ENCODE measurements at regions not wholly inside any gene's neighbourhood (a gene's known extent, or its start where the extent isn't known, plus 50 kb on each side); places are given as distances from the start of the nearest gene placed in this dataset.

- no peak overlapping the region for H3K27ac ChIP-seq (ENCODE audit: low read depth, low read length)
- no peaks in the 10 kb centered on the region for H3K27me3 ChIP-seq (ENCODE audit: insufficient read depth, low read length, poor library complexity, severe bottlenecking)
- CTCF ChIA-PET: no interaction called here
- Mint-ChIP-seq H3K4me3 (no peak overlapping the region), H3K4me1 (no peaks in the 10 kb centered on the region), H3K9me3 (peaks cover 2 to 42% (median 15%) of the 10 kb centered on the region in 5 donors), H3K27me3 (no peaks in the 10 kb centered on the region), H3K36me3 (peaks cover 0 to 1% (median 0%) of the 10 kb centered on the region in 3 donors), H3K27ac (no peak overlapping the region)
- POLR2A ChIA-PET: no interaction called here
- no peak for DNase-seq
- H3K4me1 ChIP-seq (ENCODE audit: insufficient read depth, low read length): no peaks in the 10 kb centered on the region
- no peak overlapping the region for H3K4me3 ChIP-seq (ENCODE audit: low read length)
- H3K9me3 ChIP-seq (ENCODE audit: low read length): no peaks in the 10 kb centered on the region
- H3K36me3 ChIP-seq (ENCODE audit: insufficient read depth, low read length): no peaks in the 10 kb centered on the region
Measured at GRCh38 chr18:29969876-29970275, 1072.7 kb downstream of the DSC3 start.

- Mint-ChIP-seq H3K27ac (no peak overlapping the region), H3K27me3 (no peaks in the 10 kb centered on the region), H3K4me1 (no peaks in the 10 kb centered on the region), H3K9me3 (peaks cover 0 to 17% (median 10%) of the 10 kb centered on the region in 5 donors), H3K36me3 (no peaks in the 10 kb centered on the region), H3K4me3 (no peak overlapping the region)
- Histone ChIP-seq H3K4me1 (ENCODE audit: insufficient read depth, low read length) (no peaks in the 10 kb centered on the region), H3K36me3 (ENCODE audit: insufficient read depth, low read length) (no peaks in the 10 kb centered on the region), H3K27ac (ENCODE audit: low read depth, low read length) (no peak overlapping the region), H3K4me3 (ENCODE audit: low read length) (no peak overlapping the region), H3K27me3 (ENCODE audit: insufficient read depth, low read length, poor library complexity, severe bottlenecking) (no peaks in the 10 kb centered on the region), H3K9me3 (ENCODE audit: low read length) (no peaks in the 10 kb centered on the region)
- ChIA-PET CTCF (no interaction called here), POLR2A (no interaction called here)
- DNase-seq: no peak
Measured at GRCh38 chr18:29962579-29962978, 1080.0 kb downstream of the DSC3 start.

- Mint-ChIP-seq H3K9me3 (peaks cover 0 to 22% (median 9%) of the 10 kb centered on the region in 5 donors), H3K36me3 (no peaks in the 10 kb centered on the region), H3K4me3 (no peak overlapping the region), H3K4me1 (no peaks in the 10 kb centered on the region), H3K27me3 (no peaks in the 10 kb centered on the region), H3K27ac (no peak overlapping the region)
- Histone ChIP-seq H3K27me3 (ENCODE audit: insufficient read depth, low read length, poor library complexity, severe bottlenecking) (no peaks in the 10 kb centered on the region), H3K36me3 (ENCODE audit: insufficient read depth, low read length) (no peaks in the 10 kb centered on the region), H3K4me3 (ENCODE audit: low read length) (no peak overlapping the region), H3K27ac (ENCODE audit: low read depth, low read length) (no peak overlapping the region), H3K9me3 (ENCODE audit: low read length) (no peaks in the 10 kb centered on the region), H3K4me1 (ENCODE audit: insufficient read depth, low read length) (no peaks in the 10 kb centered on the region)
- ChIA-PET POLR2A (no interaction called here), CTCF (no interaction called here)
- no peak for DNase-seq
Measured at GRCh38 chr18:29960539-29960938, 1082.0 kb downstream of the DSC3 start.

GRCh38 chr18:29930231-29930630 is 1112.3 kb downstream of the DSC3 start:
- Mint-ChIP-seq H3K4me1 (no peaks in the 10 kb centered on the region), H3K27me3 (no peaks in the 10 kb centered on the region), H3K9me3 (peaks cover 6 to 30% (median 12%) of the 10 kb centered on the region in 5 donors), H3K27ac (no peak overlapping the region), H3K36me3 (no peaks in the 10 kb centered on the region), H3K4me3 (no peak overlapping the region)
- Histone ChIP-seq H3K4me3 (ENCODE audit: low read length) (no peak overlapping the region), H3K36me3 (ENCODE audit: insufficient read depth, low read length) (no peaks in the 10 kb centered on the region), H3K4me1 (ENCODE audit: insufficient read depth, low read length) (no peaks in the 10 kb centered on the region), H3K27me3 (ENCODE audit: insufficient read depth, low read length, poor library complexity, severe bottlenecking) (no peaks in the 10 kb centered on the region), H3K9me3 (ENCODE audit: low read length) (no peaks in the 10 kb centered on the region), H3K27ac (ENCODE audit: low read depth, low read length) (no peak overlapping the region)
- DNase-seq: no peak
- ChIA-PET POLR2A (no interaction called here), CTCF (no interaction called here)

- no peaks in the 10 kb centered on the region for H3K27me3 Mint-ChIP-seq
- H3K36me3 Mint-ChIP-seq: no peaks in the 10 kb centered on the region
- Histone ChIP-seq H3K27me3 (ENCODE audit: insufficient read depth, low read length, poor library complexity, severe bottlenecking) (no peaks in the 10 kb centered on the region), H3K9me3 (ENCODE audit: low read length) (no peaks in the 10 kb centered on the region), H3K36me3 (ENCODE audit: insufficient read depth, low read length) (no peaks in the 10 kb centered on the region), H3K4me1 (ENCODE audit: insufficient read depth, low read length) (no peaks in the 10 kb centered on the region), H3K27ac (ENCODE audit: low read depth, low read length) (no peak overlapping the region), H3K4me3 (ENCODE audit: low read length) (no peak overlapping the region)
- H3K4me1 Mint-ChIP-seq: no peaks in the 10 kb centered on the region
- ChIA-PET POLR2A (no interaction called here), CTCF (no interaction called here)
- no peak overlapping the region for H3K4me3 Mint-ChIP-seq
- no peak overlapping the region for H3K27ac Mint-ChIP-seq
- no peak for DNase-seq
- peaks cover 6 to 39% (median 12%) of the 10 kb centered on the region in 5 donors for H3K9me3 Mint-ChIP-seq
Measured at GRCh38 chr18:29928081-29928480, 1114.5 kb downstream of the DSC3 start.

DNA sequence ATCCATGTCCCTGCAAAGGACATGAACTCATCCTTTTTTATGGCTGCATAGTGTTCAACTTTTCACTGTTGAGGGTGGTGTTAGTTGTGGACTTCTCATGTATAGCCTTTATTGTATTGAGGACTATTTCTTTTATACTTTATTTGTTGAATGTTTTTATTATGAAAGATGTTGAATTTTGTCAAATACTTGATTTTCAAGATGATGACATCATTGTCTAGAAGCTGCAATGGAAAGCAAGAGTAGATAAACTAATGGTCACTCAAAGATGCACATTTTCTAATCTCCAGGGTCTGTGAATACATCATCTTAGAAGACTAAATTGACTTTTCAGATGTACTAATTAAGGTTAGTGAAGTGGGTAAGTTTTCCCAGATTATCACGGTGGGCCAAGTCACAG is 1117.0 kb downstream of the DSC3 start:
- no peaks in the 10 kb centered on the region for H3K27me3 ChIP-seq (ENCODE audit: insufficient read depth, low read length, poor library complexity, severe bottlenecking)
- no peaks in the 10 kb centered on the region for H3K4me1 ChIP-seq (ENCODE audit: insufficient read depth, low read length)
- Mint-ChIP-seq H3K36me3 (no peaks in the 10 kb centered on the region), H3K4me3 (no peak overlapping the region), H3K9me3 (peaks cover 3 to 42% (median 13%) of the 10 kb centered on the region in 5 donors), H3K4me1 (no peaks in the 10 kb centered on the region), H3K27ac (no peak overlapping the region), H3K27me3 (no peaks in the 10 kb centered on the region)
- POLR2A ChIA-PET: no interaction called here
- no peak overlapping the region for H3K4me3 ChIP-seq (ENCODE audit: low read length)
- DNase-seq: no peak
- H3K27ac ChIP-seq (ENCODE audit: low read depth, low read length): no peak overlapping the region
- CTCF ChIA-PET: no interaction called here
- no peaks in the 10 kb centered on the region for H3K9me3 ChIP-seq (ENCODE audit: low read length)
- no peaks in the 10 kb centered on the region for H3K36me3 ChIP-seq (ENCODE audit: insufficient read depth, low read length)

DNA sequence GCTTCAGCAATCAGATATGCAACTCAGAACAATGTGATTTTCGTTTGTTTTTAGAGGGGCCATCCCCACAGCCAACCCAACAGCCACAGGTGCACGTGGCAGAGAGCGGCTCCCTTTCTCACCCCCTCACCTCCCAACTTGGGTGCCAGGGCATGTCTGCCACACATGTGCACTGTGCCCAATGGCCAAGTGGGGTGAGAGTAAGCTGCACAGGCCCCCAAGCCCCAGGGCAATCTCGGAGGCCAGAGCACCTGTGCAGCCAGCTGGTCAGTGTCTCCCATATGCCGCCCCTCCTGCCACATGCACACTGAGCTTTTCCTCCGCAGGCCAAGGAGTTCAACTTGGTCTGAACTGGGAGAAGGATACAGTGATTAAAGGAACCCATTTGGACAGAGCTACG is 1130.2 kb downstream of the DSC3 start:
- Mint-ChIP-seq H3K27me3 (no peaks in the 10 kb centered on the region), H3K9me3 (peaks cover 8 to 43% (median 19%) of the 10 kb centered on the region in 5 donors), H3K4me3 (no peak overlapping the region), H3K4me1 (no peaks in the 10 kb centered on the region), H3K27ac (no peak overlapping the region), H3K36me3 (peaks cover 0 to 2% (median 0%) of the 10 kb centered on the region in 3 donors)
- peaks cover 5% of the 10 kb centered on the region for H3K9me3 ChIP-seq (ENCODE audit: low read length)
- ChIA-PET CTCF (no interaction called here), POLR2A (no interaction called here)
- no peak overlapping the region for H3K4me3 ChIP-seq (ENCODE audit: low read length)
- no peak for DNase-seq
- no peaks in the 10 kb centered on the region for H3K36me3 ChIP-seq (ENCODE audit: insufficient read depth, low read length)
- H3K4me1 ChIP-seq (ENCODE audit: insufficient read depth, low read length): no peaks in the 10 kb centered on the region
- no peak overlapping the region for H3K27ac ChIP-seq (ENCODE audit: low read depth, low read length)
- no peaks in the 10 kb centered on the region for H3K27me3 ChIP-seq (ENCODE audit: insufficient read depth, low read length, poor library complexity, severe bottlenecking)

GRCh38 chr18:29892960-29893558 is 1149.5 kb downstream of the DSC3 start:
- no peak overlapping the region for H3K4me3 Mint-ChIP-seq
- H3K27me3 Mint-ChIP-seq: no peaks in the 10 kb centered on the region
- H3K27ac Mint-ChIP-seq: no peak overlapping the region
- H3K36me3 Mint-ChIP-seq: peaks cover 0 to 4% (median 0%) of the 10 kb centered on the region in 3 donors
- Histone ChIP-seq H3K36me3 (ENCODE audit: insufficient read depth, low read length) (no peaks in the 10 kb centered on the region), H3K4me3 (ENCODE audit: low read length) (no peak overlapping the region), H3K4me1 (ENCODE audit: insufficient read depth, low read length) (no peaks in the 10 kb centered on the region), H3K9me3 (ENCODE audit: low read length) (no peaks in the 10 kb centered on the region), H3K27ac (ENCODE audit: low read depth, low read length) (no peak overlapping the region), H3K27me3 (ENCODE audit: insufficient read depth, low read length, poor library complexity, severe bottlenecking) (no peaks in the 10 kb centered on the region)
- H3K4me1 Mint-ChIP-seq: no peaks in the 10 kb centered on the region
- DNase-seq: no peak
- POLR2A ChIA-PET: no interaction called here
- peaks cover 0 to 31% (median 14%) of the 10 kb centered on the region in 5 donors for H3K9me3 Mint-ChIP-seq
- CTCF ChIA-PET: no interaction called here

GRCh38 chr18:29883114-29883513 is 1159.4 kb downstream of the DSC3 start:
- no peak overlapping the region for H3K4me3 ChIP-seq (ENCODE audit: low read length)
- no peak overlapping the region for H3K27ac ChIP-seq (ENCODE audit: low read depth, low read length)
- Mint-ChIP-seq H3K36me3 (no peaks in the 10 kb centered on the region), H3K4me3 (no peak overlapping the region), H3K4me1 (no peaks in the 10 kb centered on the region), H3K27me3 (no peaks in the 10 kb centered on the region), H3K27ac (no peak overlapping the region), H3K9me3 (peaks cover 2 to 32% (median 16%) of the 10 kb centered on the region in 5 donors)
- H3K9me3 ChIP-seq (ENCODE audit: low read length): no peaks in the 10 kb centered on the region
- CTCF ChIA-PET: no interaction called here
- no peaks in the 10 kb centered on the region for H3K4me1 ChIP-seq (ENCODE audit: insufficient read depth, low read length)
- POLR2A ChIA-PET: no interaction called here
- H3K36me3 ChIP-seq (ENCODE audit: insufficient read depth, low read length): no peaks in the 10 kb centered on the region
- H3K27me3 ChIP-seq (ENCODE audit: insufficient read depth, low read length, poor library complexity, severe bottlenecking): no peaks in the 10 kb centered on the region
- DNase-seq: no peak

Measured in CD8-positive, alpha-beta memory T cell (primary cell).